Caki2 (cell line): ENCODE measurements at regions not wholly inside any gene's neighbourhood (a gene's known extent, or its start where the extent isn't known, plus 50 kb on each side); places are given as distances from the start of the nearest gene placed in this dataset.
"Not testable (repeated sequence)": the region's sequence is repeated elsewhere in the genome, so short reads cannot be mapped to it uniquely, and the experiment has no call there.

ENCODE experiments used
- DNase-seq: peaks from one replicate; pipeline ENCODE4 v3.0.0-alpha.2; 2015; ENCODE audit warnings: low read depth
- in situ Hi-C: cut with HindIII; loops from 2 replicates; pipeline ENCODE4 v1.10.0; 2016; ENCODE audit warnings: low sequenced_read_pairs, low pct_unique_long_range_greater_than_20kb, mixed read lengths

GRCh38 chr18:4813708-4814107 is 358.6 kb upstream of the DLGAP1 start:
- no peak for DNase-seq

GRCh38 chr18:4808891-4809290 is 353.8 kb upstream of the DLGAP1 start:
- DNase-seq: no peak
- in situ Hi-C loops: no loop called here

More at GRCh38 chr18:4813708-4814107, 358.6 kb upstream of the DLGAP1 start:
- in situ Hi-C loops: no loop called here

GRCh38 chr18:4807604-4808293 is 352.6 kb upstream of the DLGAP1 start:
- in situ Hi-C loops: no loop called here

GRCh38 chr18:4806331-4806730 is 351.2 kb upstream of the DLGAP1 start:
- DNase-seq: no peak
- in situ Hi-C loops: no loop called here

More at GRCh38 chr18:4807604-4808293, 352.6 kb upstream of the DLGAP1 start:
- DNase-seq: no peak

- in situ Hi-C loops: no loop called here
- DNase-seq: no peak
These were observed 347.2 kb upstream of the DLGAP1 start for GRCh38 chr18:4802296-4802695.

- in situ Hi-C loops: no loop called here
- DNase-seq: no peak
These were observed 346.0 kb upstream of the DLGAP1 start for GRCh38 chr18:4801151-4801550.

- in situ Hi-C loops: no loop called here
These were observed 342.0 kb upstream of the DLGAP1 start for GRCh38 chr18:4797002-4797685.

GRCh38 chr18:4789506-4789905 is 334.4 kb upstream of the DLGAP1 start:
- DNase-seq: no peak
- in situ Hi-C loops: no loop called here

More at GRCh38 chr18:4797002-4797685, 342.0 kb upstream of the DLGAP1 start:
- DNase-seq: no peak

- no peak for DNase-seq
- in situ Hi-C loops: no loop called here
These were observed 326.8 kb upstream of the DLGAP1 start for GRCh38 chr18:4781873-4782272.

GRCh38 chr18:4765401-4765800 is 310.3 kb upstream of the DLGAP1 start:
- in situ Hi-C loops: no loop called here
- DNase-seq: no peak

GRCh38 chr18:4762330-4762729 is 307.2 kb upstream of the DLGAP1 start:
- DNase-seq: no peak
- in situ Hi-C loops: no loop called here

- in situ Hi-C loops: no loop called here
- no peak for DNase-seq
These were observed 303.9 kb upstream of the DLGAP1 start for GRCh38 chr18:4758980-4759379.

- in situ Hi-C loops: no loop called here
These were observed 300.7 kb upstream of the DLGAP1 start for GRCh38 chr18:4755848-4756247.

GRCh38 chr18:4753151-4753550 is 298.0 kb upstream of the DLGAP1 start:
- in situ Hi-C loops, DNase-seq: not testable (repeated sequence)

More at GRCh38 chr18:4755848-4756247, 300.7 kb upstream of the DLGAP1 start:
- no peak for DNase-seq

GRCh38 chr18:4751523-4751922 is 296.4 kb upstream of the DLGAP1 start:
- in situ Hi-C loops: no loop called here
- no peak for DNase-seq

GRCh38 chr18:4750393-4751346 is 295.6 kb upstream of the DLGAP1 start:
- in situ Hi-C loops: no loop called here
- DNase-seq: no peak

GRCh38 chr18:4748975-4749374 is 293.9 kb upstream of the DLGAP1 start:
- in situ Hi-C loops: no loop called here
- no peak for DNase-seq

- in situ Hi-C loops: no loop called here
These were observed 279.8 kb upstream of the DLGAP1 start for GRCh38 chr18:4734903-4735302.

GRCh38 chr18:4734021-4734420 is 278.9 kb upstream of the DLGAP1 start:
- DNase-seq: no peak
- in situ Hi-C loops: no loop called here

More at GRCh38 chr18:4734903-4735302, 279.8 kb upstream of the DLGAP1 start:
- no peak for DNase-seq
